ENCODE measurements at regions not wholly inside any gene's neighbourhood (a gene's known extent, or its start where the extent isn't known, plus 50 kb on each side); places are given as distances from the start of the nearest gene placed in this dataset.

DNA sequence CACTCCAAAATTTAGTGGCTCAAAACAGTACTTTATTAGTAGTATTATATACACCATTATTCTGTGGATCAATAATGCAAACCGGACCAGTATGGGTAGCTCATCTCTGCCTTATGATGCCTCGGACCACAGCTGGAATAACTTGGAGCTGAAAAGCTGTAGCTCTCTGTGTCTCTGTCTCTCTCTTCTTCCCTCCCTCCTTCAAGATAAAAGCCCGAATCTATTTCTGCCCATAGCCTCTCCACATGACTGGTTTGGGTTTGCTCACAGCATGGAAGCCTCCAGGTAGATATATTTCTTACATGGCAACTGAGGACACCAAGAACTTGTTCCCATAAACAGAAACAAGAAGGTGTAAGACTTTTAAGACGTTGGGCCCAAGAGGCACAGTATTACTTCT is 147.5 kb upstream of the TBCA start:
- no peaks in the 10 kb centered on the region for H4K20me1 ChIP-seq (ENCODE audit: control insufficient read depth, insufficient read depth)
- H3K4me1 ChIP-seq (ENCODE audit: control insufficient read depth, insufficient read depth, low read length): peaks cover 7% of the 10 kb centered on the region
- SMC1A ChIA-PET (ENCODE audit: uncharacterized antibody, unreplicated experiment): interaction anchor here (1.3 to 2.2 kb wide), 2 partner anchors 15 to 18 kb away, joined by 3 to 6 read pairs; no protein-coding TSS in a partner anchor
- POLR2A ChIA-PET: no interaction called here
- CTCF ChIA-PET: interaction anchor here (1.2 kb wide), 1 partner anchor 19 kb away, joined by 3 read pairs; no protein-coding TSS in a partner anchor
- ATAC-seq: no peak
- H3K27ac ChIP-seq (ENCODE audit: control insufficient read depth, insufficient read depth): no peak overlapping the region
- no peaks in the 10 kb centered on the region for H3K36me3 ChIP-seq (ENCODE audit: control insufficient read depth in 2 of 2, insufficient read depth in 2 of 2, low read length in 1 of 2)
- no peak for FAIRE-seq
- in situ Hi-C loops (cut with MboI): no loop called here
- no TSS peak for BruUV-seq (replicated peaks)
- RAD21 ChIA-PET (ENCODE audit: unreplicated experiment): interaction anchor here (0.9 to 1.3 kb wide), 2 partner anchors 13 to 23 kb away, joined by 3 read pairs; no protein-coding TSS in a partner anchor
- no peak overlapping the region for H3K4me2 ChIP-seq (ENCODE audit: control insufficient read depth, insufficient read depth)
- no peaks in the 10 kb centered on the region for H3K9me3 ChIP-seq (replicated peaks; ENCODE audit: control insufficient read depth, insufficient read depth, low read length)
- no peaks in the 10 kb centered on the region for H3K27me3 ChIP-seq (replicated peaks in 1 of 2; ENCODE audit: control insufficient read depth in 2 of 2, insufficient read depth in 2 of 2, low read length in 1 of 2)
- H3K9ac ChIP-seq (ENCODE audit: control insufficient read depth, insufficient read depth, low read length): no peak overlapping the region
- intact Hi-C loops (cut with micrococcal nuclease; ENCODE audit: unreplicated experiment): no loop called here
- no peak overlapping the region for H2AFZ ChIP-seq (ENCODE audit: control insufficient read depth, low read depth, low read length)
- no peaks in the 10 kb centered on the region for H3K79me2 ChIP-seq (ENCODE audit: control insufficient read depth, insufficient read depth, low read length)
- no peak for TF ChIP-seq MTA3 (IDR thresholded peaks at IDR 0.05; ENCODE audit: borderline replicate concordance, low read length)
- TF ChIP-seq YBX1 (IDR thresholded peaks at IDR 0.05): no peak
- TF ChIP-seq KDM1A (IDR thresholded peaks at IDR 0.05; ENCODE audit: borderline replicate concordance): no peak
- TF ChIP-seq, protein P1, sequence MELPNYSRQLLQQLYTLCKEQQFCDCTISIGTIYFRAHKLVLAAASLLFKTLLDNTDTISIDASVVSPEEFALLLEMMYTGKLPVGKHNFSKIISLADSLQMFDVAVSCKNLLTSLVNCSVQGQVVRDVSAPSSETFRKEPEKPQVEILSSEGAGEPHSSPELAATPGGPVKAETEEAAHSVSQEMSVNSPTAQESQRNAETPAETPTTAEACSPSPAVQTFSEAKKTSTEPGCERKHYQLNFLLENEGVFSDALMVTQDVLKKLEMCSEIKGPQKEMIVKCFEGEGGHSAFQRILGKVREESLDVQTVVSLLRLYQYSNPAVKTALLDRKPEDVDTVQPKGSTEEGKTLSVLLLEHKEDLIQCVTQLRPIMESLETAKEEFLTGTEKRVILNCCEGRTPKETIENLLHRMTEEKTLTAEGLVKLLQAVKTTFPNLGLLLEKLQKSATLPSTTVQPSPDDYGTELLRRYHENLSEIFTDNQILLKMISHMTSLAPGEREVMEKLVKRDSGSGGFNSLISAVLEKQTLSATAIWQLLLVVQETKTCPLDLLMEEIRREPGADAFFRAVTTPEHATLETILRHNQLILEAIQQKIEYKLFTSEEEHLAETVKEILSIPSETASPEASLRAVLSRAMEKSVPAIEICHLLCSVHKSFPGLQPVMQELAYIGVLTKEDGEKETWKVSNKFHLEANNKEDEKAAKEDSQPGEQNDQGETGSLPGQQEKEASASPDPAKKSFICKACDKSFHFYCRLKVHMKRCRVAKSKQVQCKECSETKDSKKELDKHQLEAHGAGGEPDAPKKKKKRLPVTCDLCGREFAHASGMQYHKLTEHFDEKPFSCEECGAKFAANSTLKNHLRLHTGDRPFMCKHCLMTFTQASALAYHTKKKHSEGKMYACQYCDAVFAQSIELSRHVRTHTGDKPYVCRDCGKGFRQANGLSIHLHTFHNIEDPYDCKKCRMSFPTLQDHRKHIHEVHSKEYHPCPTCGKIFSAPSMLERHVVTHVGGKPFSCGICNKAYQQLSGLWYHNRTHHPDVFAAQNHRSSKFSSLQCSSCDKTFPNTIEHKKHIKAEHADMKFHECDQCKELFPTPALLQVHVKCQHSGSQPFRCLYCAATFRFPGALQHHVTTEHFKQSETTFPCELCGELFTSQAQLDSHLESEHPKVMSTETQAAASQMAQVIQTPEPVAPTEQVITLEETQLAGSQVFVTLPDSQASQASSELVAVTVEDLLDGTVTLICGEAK (IDR thresholded peaks at IDR 0.05; ENCODE audit: borderline replicate concordance): no peak
- TF ChIP-seq ZNF24 (IDR thresholded peaks at IDR 0.05): no peak
- TF ChIP-seq HDAC6 (IDR thresholded peaks at IDR 0.05; ENCODE audit: unreplicated experiment): no peak
- no peak for TF ChIP-seq JUND (IDR thresholded peaks at IDR 0.05; ENCODE audit: low read depth, low read length)
- no peak for DNase-seq (ENCODE audit: low read depth, low spot score)
- H3K4me3 ChIP-seq: no peak overlapping the region
- WGBS (ENCODE audit: insufficient coverage, insufficient replicate concordance, low lambda C conversion rate, missing lambda C conversion rate): 36% methylated on average over 4 of the region's 4 CpGs
